Testis (tissue), 2 donors: ENCODE measurements at regions not wholly inside any gene's neighbourhood (a gene's known extent, or its start where the extent isn't known, plus 50 kb on each side); places are given as distances from the start of the nearest gene placed in this dataset.

Experiments
- DNase-seq: peaks from one replicate; pipeline ENCODE4 v3.0.0-alpha.2; 2019
- H3K27ac ChIP-seq, 2 donors: fragments of 200-600 bp; sonication (generic); one replicate each; pipeline ENCODE4 v1.5.1; 2019
- H3K27me3 ChIP-seq: fragments of 200-600 bp; sonication (generic); one replicate; pipeline ENCODE4 v1.5.1; 2019
- H3K36me3 ChIP-seq: fragments of 200-600 bp; sonication (generic); one replicate; pipeline ENCODE4 v1.5.1; 2017; ENCODE audit warnings: low read depth; ENCODE audit errors: missing control alignments
- H3K4me1 ChIP-seq: fragments of 200-600 bp; sonication (generic); one replicate; pipeline ENCODE4 v1.5.1; 2019
- H3K4me3 ChIP-seq, 2 donors: fragments of 200-600 bp; sonication (generic); one replicate each; pipeline ENCODE4 v1.5.1; 2017 to 2019
- H3K9me3 ChIP-seq: fragments of 200-600 bp; sonication (generic); one replicate; pipeline ENCODE4 v1.5.1; 2017
- POLR2A ChIP-seq: fragments of 450-650 bp; IDR thresholded peaks from one replicate; pipeline ENCODE4 v1.6.1; 2017; ENCODE audit warnings: antibody characterized with exemption, mild to moderate bottlenecking, moderate library complexity
- WGBS, 2 donors: methylation state at CpG; one replicate each; pipeline ENCODE4 v1.1.5; 2018; 5-methylcytosine and 5-hydroxymethylcytosine counted together
- intact Hi-C: fragments of 100-400 bp; cut with DNase I; formaldehyde crosslinking; loops from one replicate; pipeline ENCODE4 v1.15.1; 2023; ENCODE audit warnings: low total_unique reads
- TF ChIP-seq, protein P1 (sequence below), 3 experiments: fragments of 450-650 bp in 2 of 3; fragments of 200-600 bp in 1 of 3; sonication (generic) in 1 of 3; IDR thresholded peaks; one replicate each; pipeline ENCODE4 v1.5.1; 2016 to 2019; ENCODE audit warnings: antibody characterized with exemption in 3 of 3, mild to moderate bottlenecking in 2 of 3, moderate library complexity in 1 of 3

DNA sequence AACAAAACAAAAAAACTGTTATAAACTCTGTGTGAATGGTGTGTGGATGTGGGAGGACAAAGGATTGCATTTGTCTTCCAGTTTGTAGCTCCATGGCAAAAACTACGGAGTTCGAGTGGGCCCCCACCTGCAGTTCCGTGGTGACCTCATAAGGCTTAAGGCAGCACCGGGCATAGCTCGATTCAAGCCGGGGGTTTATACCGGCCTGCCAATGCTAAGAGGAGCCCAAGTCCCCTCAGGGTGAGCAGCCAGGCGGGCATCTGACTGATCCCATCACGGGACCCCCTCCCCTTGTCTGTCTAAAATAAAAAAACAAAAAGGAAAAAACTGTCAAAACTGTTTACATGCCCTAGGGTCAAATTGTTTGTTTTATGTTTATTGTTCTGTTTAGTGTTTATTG is 463.2 kb upstream of the HTR1E start:
- H3K27me3 ChIP-seq = no peaks in the 10 kb centered on the region
- H3K4me1 ChIP-seq = no peaks in the 10 kb centered on the region
- no peak for TF ChIP-seq POLR2A
- TF ChIP-seq, protein P1, sequence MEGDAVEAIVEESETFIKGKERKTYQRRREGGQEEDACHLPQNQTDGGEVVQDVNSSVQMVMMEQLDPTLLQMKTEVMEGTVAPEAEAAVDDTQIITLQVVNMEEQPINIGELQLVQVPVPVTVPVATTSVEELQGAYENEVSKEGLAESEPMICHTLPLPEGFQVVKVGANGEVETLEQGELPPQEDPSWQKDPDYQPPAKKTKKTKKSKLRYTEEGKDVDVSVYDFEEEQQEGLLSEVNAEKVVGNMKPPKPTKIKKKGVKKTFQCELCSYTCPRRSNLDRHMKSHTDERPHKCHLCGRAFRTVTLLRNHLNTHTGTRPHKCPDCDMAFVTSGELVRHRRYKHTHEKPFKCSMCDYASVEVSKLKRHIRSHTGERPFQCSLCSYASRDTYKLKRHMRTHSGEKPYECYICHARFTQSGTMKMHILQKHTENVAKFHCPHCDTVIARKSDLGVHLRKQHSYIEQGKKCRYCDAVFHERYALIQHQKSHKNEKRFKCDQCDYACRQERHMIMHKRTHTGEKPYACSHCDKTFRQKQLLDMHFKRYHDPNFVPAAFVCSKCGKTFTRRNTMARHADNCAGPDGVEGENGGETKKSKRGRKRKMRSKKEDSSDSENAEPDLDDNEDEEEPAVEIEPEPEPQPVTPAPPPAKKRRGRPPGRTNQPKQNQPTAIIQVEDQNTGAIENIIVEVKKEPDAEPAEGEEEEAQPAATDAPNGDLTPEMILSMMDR (IDR thresholded peaks at IDR 0.05) = no peak
- 69 to 73% methylated on average over 9 of the region's 9 CpGs for WGBS, 2 donors
- H3K9me3 ChIP-seq = no peaks in the 10 kb centered on the region
- no peak overlapping the region for H3K4me3 ChIP-seq
- no peaks in the 10 kb centered on the region for H3K36me3 ChIP-seq
- H3K27ac ChIP-seq = no peak overlapping the region
- no peak for DNase-seq
- intact Hi-C loops = no loop called here

DNA sequence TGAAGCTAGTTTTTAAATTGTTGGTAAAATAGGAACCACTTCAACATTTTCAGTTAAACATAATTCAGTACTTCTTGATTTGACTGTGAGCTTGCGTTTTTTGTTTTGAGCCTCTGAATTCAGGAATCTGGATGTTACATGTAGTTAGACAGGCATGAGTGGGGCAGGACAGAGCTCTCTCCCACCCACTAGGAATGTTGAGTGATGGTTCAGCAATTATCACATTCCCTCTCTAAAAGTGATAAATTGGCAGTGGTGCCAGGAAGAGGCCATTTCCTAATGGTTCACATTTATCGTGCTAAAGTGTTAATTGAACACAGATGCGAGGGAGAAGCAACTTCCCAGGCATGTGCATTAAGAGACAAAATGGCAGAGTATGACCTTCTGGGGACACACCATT is 465.5 kb upstream of the HTR1E start:
- Histone ChIP-seq H3K27ac (no peak overlapping the region), H3K36me3 (no peaks in the 10 kb centered on the region), H3K4me1 (no peaks in the 10 kb centered on the region), H3K27me3 (no peaks in the 10 kb centered on the region), H3K9me3 (no peaks in the 10 kb centered on the region), H3K4me3 (no peak overlapping the region)
- no peak for TF ChIP-seq POLR2A
- TF ChIP-seq, protein P1 (IDR thresholded peaks at IDR 0.05) = no peak
- intact Hi-C loops = no loop called here
- DNase-seq = no peak
- 42 to 49% methylated on average over 3 of the region's 3 CpGs for WGBS, 2 donors

DNA sequence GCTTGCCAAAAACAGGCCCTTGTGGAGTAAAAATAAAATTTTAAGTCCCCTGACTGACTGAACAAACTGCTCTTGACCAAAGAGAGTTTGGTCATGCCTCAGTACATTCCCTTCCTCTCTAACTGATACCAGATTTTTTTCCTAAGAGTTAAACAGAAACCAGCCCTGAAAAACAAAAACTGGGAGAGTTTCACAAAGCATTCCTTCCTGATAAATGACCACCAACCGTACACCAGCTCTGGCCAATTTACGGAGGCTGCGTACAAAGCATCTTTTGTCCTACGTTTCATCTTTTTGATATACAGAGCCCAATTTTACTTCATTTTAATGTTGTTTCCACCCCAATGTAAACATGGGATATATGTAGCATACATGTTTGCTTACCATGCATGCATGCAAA is 477.4 kb upstream of the HTR1E start:
- peak overlapping the region in 1 of 2 donors; percentile 56 for H3K27ac ChIP-seq
- intact Hi-C loops = no loop called here
- H3K27me3 ChIP-seq = no peaks in the 10 kb centered on the region
- H3K9me3 ChIP-seq = no peaks in the 10 kb centered on the region
- H3K4me3 ChIP-seq = no peak overlapping the region
- H3K4me1 ChIP-seq = no peaks in the 10 kb centered on the region
- no peaks in the 10 kb centered on the region for H3K36me3 ChIP-seq
- no peak for TF ChIP-seq POLR2A
- TF ChIP-seq, protein P1 (IDR thresholded peaks at IDR 0.05) = no peak
- no peak for DNase-seq
- 30 to 37% methylated on average over 4 of the region's 4 CpGs for WGBS, 2 donors

DNA sequence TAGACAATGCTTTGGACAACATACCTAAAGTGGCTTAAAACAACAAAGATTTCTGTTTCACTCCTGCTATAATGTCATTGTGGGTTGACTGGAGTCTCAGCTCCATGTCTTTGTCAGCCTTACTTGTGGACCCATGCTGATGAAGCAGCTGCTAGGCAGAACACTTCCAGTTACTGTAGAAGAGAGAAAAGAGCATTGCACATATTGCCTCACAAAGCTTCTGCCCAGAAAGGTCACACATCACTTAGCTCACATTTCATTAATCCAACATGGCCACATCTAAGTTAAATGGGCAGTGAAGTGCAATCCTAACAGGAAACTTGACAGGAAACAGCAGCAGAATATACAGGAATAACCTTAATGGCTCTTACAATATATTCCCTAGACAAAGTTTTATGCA is 480.5 kb upstream of the HTR1E start:
- intact Hi-C loops = no loop called here
- no peak overlapping the region for H3K4me3 ChIP-seq
- no peak overlapping the region for H3K27ac ChIP-seq
- H3K27me3 ChIP-seq = no peaks in the 10 kb centered on the region
- no peaks in the 10 kb centered on the region for H3K36me3 ChIP-seq
- TF ChIP-seq, protein P1 (IDR thresholded peaks at IDR 0.05) = no peak
- TF ChIP-seq POLR2A = no peak
- H3K4me1 ChIP-seq = no peaks in the 10 kb centered on the region
- H3K9me3 ChIP-seq = no peaks in the 10 kb centered on the region
- no peak for DNase-seq

DNA sequence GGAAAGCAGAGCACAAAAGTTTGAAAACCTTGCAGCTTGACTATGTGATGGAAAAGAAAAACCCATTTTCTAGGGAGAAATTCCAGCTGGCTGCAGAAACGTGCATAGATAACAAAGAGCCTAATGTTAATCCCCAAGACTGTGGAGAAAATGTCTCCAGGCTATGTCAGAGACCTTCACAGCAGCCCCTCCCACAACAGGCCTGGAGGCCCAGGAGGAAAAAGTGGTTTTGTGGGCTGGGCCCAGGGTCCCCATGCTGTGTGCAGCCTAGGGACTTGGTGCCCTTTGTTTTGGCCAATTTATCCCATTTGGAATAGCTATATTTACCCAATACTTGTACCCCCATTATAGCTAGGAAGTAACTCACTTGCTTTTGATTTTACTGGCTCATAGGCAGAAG is 484.1 kb upstream of the HTR1E start:
- 22 to 30% methylated on average over 1 of the region's 1 CpG for WGBS, 2 donors
- H3K4me1 ChIP-seq = no peaks in the 10 kb centered on the region
- intact Hi-C loops = no loop called here
- H3K27me3 ChIP-seq = no peaks in the 10 kb centered on the region
- no peaks in the 10 kb centered on the region for H3K9me3 ChIP-seq
- H3K27ac ChIP-seq = no peak overlapping the region
- TF ChIP-seq, protein P1 (IDR thresholded peaks at IDR 0.05) = no peak
- TF ChIP-seq POLR2A = no peak
- H3K4me3 ChIP-seq = no peak overlapping the region
- DNase-seq = no peak
- H3K36me3 ChIP-seq = no peaks in the 10 kb centered on the region
